ENCODE measurements at regions not wholly inside any gene's neighbourhood (a gene's known extent, or its start where the extent isn't known, plus 50 kb on each side); places are given as distances from the start of the nearest gene placed in this dataset.
"Not testable (repeated sequence)": the region's sequence is repeated elsewhere in the genome, so short reads cannot be mapped to it uniquely, and the experiment has no call there.

DNA sequence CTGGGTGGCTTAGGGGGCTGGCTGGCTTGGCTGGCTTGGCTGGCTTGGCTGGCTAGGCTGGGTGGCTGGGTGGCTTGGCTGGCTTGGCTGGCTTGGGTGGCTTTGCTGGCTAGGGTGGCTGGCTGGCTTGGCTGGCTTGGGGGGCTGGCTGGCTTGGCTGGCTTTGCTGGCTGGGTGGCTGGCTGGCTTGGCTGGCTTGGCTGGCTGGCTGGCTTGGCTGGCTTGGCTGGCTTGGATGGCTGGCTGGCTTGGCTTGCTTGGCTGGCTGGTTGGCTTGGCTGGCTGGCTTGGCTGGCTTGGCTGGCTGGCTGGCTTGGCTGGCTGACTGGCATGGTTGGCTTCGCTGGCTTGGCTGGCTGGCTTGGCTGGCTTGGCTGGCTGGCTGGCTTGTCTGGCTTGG is 439.4 kb downstream of the GOLGA6L6 start:
- TF ChIP-seq POLR2A, POLR2AphosphoS5, EP300 (IDR thresholded peaks at IDR 0.05): not testable (repeated sequence)
- TF ChIP-seq, protein P1, sequence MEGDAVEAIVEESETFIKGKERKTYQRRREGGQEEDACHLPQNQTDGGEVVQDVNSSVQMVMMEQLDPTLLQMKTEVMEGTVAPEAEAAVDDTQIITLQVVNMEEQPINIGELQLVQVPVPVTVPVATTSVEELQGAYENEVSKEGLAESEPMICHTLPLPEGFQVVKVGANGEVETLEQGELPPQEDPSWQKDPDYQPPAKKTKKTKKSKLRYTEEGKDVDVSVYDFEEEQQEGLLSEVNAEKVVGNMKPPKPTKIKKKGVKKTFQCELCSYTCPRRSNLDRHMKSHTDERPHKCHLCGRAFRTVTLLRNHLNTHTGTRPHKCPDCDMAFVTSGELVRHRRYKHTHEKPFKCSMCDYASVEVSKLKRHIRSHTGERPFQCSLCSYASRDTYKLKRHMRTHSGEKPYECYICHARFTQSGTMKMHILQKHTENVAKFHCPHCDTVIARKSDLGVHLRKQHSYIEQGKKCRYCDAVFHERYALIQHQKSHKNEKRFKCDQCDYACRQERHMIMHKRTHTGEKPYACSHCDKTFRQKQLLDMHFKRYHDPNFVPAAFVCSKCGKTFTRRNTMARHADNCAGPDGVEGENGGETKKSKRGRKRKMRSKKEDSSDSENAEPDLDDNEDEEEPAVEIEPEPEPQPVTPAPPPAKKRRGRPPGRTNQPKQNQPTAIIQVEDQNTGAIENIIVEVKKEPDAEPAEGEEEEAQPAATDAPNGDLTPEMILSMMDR (IDR thresholded peaks at IDR 0.05), result not testable (repeated sequence)

All from upper lobe of left lung (tissue), 4 donors.